ENCODE measurements at regions not wholly inside any gene's neighbourhood (a gene's known extent, or its start where the extent isn't known, plus 50 kb on each side); places are given as distances from the start of the nearest gene placed in this dataset.

- no peak for DNase-seq
Measured at GRCh38 chr2:211241891-211242290, 685.5 kb downstream of the CPS1 start.

- no peak for DNase-seq
Measured at GRCh38 chr2:211247751-211248150, 691.4 kb downstream of the CPS1 start.

GRCh38 chr2:211248841-211249240 lies 692.4 kb downstream of the CPS1 start:
- no peak for DNase-seq

DNA sequence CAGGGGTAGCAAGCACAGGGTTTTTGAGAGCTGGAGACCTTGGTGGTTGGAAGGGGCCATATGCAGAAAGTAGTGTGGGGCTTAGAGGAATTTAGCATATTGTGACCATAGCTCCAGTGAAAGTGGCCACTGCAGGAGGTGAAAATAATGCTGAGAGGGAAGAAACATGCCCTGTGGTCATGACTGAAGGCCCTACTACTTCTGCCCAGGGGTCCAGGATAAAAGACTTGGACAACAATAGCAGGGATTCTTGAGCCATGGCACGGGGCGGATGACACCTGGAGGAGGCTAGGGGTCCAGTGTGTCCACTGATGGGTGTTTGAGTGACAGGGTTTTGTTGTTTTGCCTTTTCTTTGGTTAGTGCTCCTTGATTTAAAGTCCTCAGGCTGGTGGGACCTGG lies 694.6 kb downstream of the CPS1 start:
- DNase-seq, result no peak

- DNase-seq, result no peak
Measured at GRCh38 chr2:211258646-211259335, 702.4 kb downstream of the CPS1 start.

- no peak for DNase-seq
Measured at GRCh38 chr2:211259831-211260476, 703.6 kb downstream of the CPS1 start.

DNA sequence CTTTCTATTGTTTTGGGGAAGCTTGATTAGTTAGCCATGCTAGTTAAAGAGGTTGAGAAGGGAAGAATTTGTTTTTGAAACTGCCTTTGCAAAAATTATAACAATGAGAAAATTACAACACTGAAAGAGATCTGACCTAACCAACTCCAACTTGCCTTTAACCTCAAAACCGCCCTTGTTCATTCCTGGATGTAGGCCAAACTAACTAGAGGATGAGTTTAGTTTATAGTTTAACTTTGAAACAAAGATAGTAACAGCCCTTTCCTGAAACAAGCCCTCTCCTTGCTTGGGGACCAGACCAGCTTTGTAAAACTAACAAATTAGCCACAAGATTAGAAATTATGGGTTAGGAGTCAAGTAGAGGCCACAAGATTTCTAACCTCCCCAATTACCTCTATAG lies 713.9 kb downstream of the CPS1 start:
- DNase-seq, result no peak

GRCh38 chr2:211281430-211282073 lies 725.2 kb downstream of the CPS1 start:
- no peak for DNase-seq

DNA sequence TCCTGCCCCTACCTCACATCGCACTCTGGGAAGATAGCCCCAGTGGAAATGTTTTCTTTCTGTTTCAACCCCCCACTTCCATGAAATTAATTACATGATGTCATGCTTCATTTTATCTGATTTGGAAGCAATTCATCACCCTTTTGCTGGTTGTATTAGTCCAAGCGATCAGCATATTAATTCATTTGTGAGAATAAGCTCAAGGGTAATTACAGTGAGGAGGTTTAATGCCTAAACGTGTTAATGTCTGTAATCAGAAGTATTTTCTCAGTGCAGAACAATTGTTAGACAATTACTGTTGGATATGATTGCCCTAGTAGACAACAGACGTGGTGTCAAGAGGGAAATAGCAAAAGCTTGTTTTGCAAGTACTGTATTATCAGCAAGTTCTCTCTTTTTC lies 746.3 kb downstream of the CPS1 start:
- no peak for DNase-seq

GRCh38 chr2:211306929-211307328 lies 750.5 kb downstream of the CPS1 start:
- no peak for DNase-seq

Measured in activated CD4-positive, alpha-beta T cell treated with anti-CD3 and anti-CD28 coated beads, Interleukin-2, amount 50 U/mL, for 16 hours (primary cell).